Neural progenitor cell (in vitro differentiated cells): ENCODE measurements at regions not wholly inside any gene's neighbourhood (a gene's known extent, or its start where the extent isn't known, plus 50 kb on each side); places are given as distances from the start of the nearest gene placed in this dataset.

Experiments used
- DNase-seq: peaks from one replicate; pipeline ENCODE4 v3.0.0-alpha.2; 2016; ENCODE audit warnings: low spot score
- H2AFZ ChIP-seq: fragments of 200-600 bp; sonication (generic); replicated peaks from 2 replicates; pipeline ENCODE4 v1.6.1; 2016; ENCODE audit warnings: antibody characterized with exemption
- H3F3A ChIP-seq: fragments of 200-600 bp; sonication (generic); 2 replicates; pipeline ENCODE4 v1.6.1; 2016; ENCODE audit warnings: antibody characterized with exemption, low read depth
- H3K27ac ChIP-seq: fragments of 200-600 bp; sonication (generic); 2 replicates; pipeline ENCODE4 v1.5.1; 2016; ENCODE audit warnings: mild to moderate bottlenecking
- H3K27me3 ChIP-seq: fragments of 200-600 bp; sonication (generic); 2 replicates; pipeline ENCODE4 v1.6.1; 2016; ENCODE audit warnings: mild to moderate bottlenecking, moderate library complexity
- H3K36me3 ChIP-seq: fragments of 200-600 bp; sonication (generic); 2 replicates; pipeline ENCODE4 v1.5.1; 2016
- H3K4me1 ChIP-seq: fragments of 200-600 bp; sonication (generic); 2 replicates; pipeline ENCODE4 v1.6.1; 2016; ENCODE audit warnings: mixed run types
- H3K4me2 ChIP-seq: fragments of 200-600 bp; sonication (generic); 2 replicates; pipeline ENCODE4 v1.6.1; 2016
- H3K4me3 ChIP-seq: fragments of 200-600 bp; sonication (generic); 2 replicates; pipeline ENCODE4 v1.5.1; 2016
- H3K79me2 ChIP-seq: fragments of 200-600 bp; sonication (generic); 2 replicates; pipeline ENCODE4 v1.6.1; 2016; ENCODE audit warnings: low read depth
- H3K9ac ChIP-seq: fragments of 200-600 bp; sonication (generic); 2 replicates; pipeline ENCODE4 v1.6.1; 2016
- H3K9me3 ChIP-seq: fragments of 200-600 bp; sonication (generic); 2 replicates; pipeline ENCODE4 v1.5.1; 2016; ENCODE audit warnings: low read depth
- H4K20me1 ChIP-seq: fragments of 200-600 bp; sonication (generic); 2 replicates; pipeline ENCODE4 v1.6.1; 2016; ENCODE audit warnings: low read depth
- H3K27ac Mint-ChIP-seq: 3 replicates; pipeline ENCODE4 v1.8.0; 2021; ENCODE audit warnings: mixed read lengths
- H3K27me3 Mint-ChIP-seq: 2 replicates; pipeline ENCODE4 v1.8.0; 2022; ENCODE audit warnings: low read depth, mild to moderate bottlenecking, inconsistent platforms, moderate library complexity, mixed read lengths; ENCODE audit not compliant: insufficient read depth
- H3K36me3 Mint-ChIP-seq: 3 replicates; pipeline ENCODE4 v1.8.0; 2021; ENCODE audit warnings: mixed read lengths
- H3K4me1 Mint-ChIP-seq: 3 replicates; pipeline ENCODE4 v1.8.0; 2021; ENCODE audit warnings: mixed read lengths
- H3K4me3 Mint-ChIP-seq: 3 replicates; pipeline ENCODE4 v1.8.0; 2021; ENCODE audit warnings: mild to moderate bottlenecking, moderate library complexity, mixed read lengths
- H3K9me3 Mint-ChIP-seq: 3 replicates; pipeline ENCODE4 v1.8.0; 2020; ENCODE audit warnings: mixed read lengths
- CTCF ChIP-seq: fragments of 200-600 bp; sonication (generic); IDR thresholded peaks from 2 replicates; pipeline ENCODE4 v1.5.1; 2017; ENCODE audit warnings: antibody characterized with exemption, mild to moderate bottlenecking
- EZH2 ChIP-seq: fragments of 200-600 bp; sonication (generic); IDR thresholded peaks from 2 replicates; pipeline ENCODE4 v1.6.1; 2017; ENCODE audit warnings: antibody characterized with exemption, mild to moderate bottlenecking, moderate library complexity
- EZH2phosphoT487 ChIP-seq: fragments of 200-600 bp; sonication (generic); IDR thresholded peaks from 2 replicates; pipeline ENCODE4 v1.6.1; 2017; ENCODE audit warnings: antibody characterized with exemption

DNA sequence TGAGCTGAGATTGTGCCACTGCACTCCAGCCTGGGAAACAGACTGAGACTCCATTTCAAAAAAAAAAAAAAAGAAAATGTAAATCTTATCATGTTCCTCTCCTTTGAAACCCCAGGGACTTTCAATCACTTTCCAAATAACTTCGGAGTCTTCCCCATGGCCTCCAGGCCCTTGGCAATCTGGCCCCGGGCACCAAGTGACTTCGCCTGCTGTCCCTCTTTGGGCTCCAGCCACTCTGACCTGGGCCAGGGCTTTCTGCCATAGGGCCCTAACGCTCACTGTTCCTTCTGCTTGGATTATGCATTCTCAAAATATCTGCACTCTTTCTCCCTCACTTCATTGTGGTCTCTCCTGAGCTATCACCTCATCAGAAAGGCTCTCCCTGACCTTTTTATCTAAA is 260.9 kb downstream of the KLF13 start:
- DNase-seq: no peak
- H3K4me1 Mint-ChIP-seq: no peaks in the 10 kb centered on the region
- TF ChIP-seq EZH2 (no peak), EZH2phosphoT487 (no peak)
- Histone ChIP-seq H3K27ac (no peak overlapping the region), H3K4me2 (no peak overlapping the region), H3K9ac (no peak overlapping the region), H2AFZ (no peak overlapping the region), H3K4me3 (no peak overlapping the region), H3K79me2 (no peaks in the 10 kb centered on the region), H3K27me3 (no peaks in the 10 kb centered on the region), H3K9me3 (no peaks in the 10 kb centered on the region), H3K36me3 (no peaks in the 10 kb centered on the region), H4K20me1 (no peaks in the 10 kb centered on the region), H3F3A (no peaks in the 10 kb centered on the region), H3K4me1 (no peaks in the 10 kb centered on the region)
- H3K36me3 Mint-ChIP-seq: no peaks in the 10 kb centered on the region
- H3K9me3 Mint-ChIP-seq: peaks cover 7% of the 10 kb centered on the region
- H3K27ac Mint-ChIP-seq: no peak overlapping the region
- H3K27me3 Mint-ChIP-seq: no peaks in the 10 kb centered on the region
- no peak overlapping the region for H3K4me3 Mint-ChIP-seq

- H3K4me2 ChIP-seq: no peak overlapping the region
These were observed 264.0 kb downstream of the KLF13 start for GRCh38 chr15:31590609-31591008.

DNA sequence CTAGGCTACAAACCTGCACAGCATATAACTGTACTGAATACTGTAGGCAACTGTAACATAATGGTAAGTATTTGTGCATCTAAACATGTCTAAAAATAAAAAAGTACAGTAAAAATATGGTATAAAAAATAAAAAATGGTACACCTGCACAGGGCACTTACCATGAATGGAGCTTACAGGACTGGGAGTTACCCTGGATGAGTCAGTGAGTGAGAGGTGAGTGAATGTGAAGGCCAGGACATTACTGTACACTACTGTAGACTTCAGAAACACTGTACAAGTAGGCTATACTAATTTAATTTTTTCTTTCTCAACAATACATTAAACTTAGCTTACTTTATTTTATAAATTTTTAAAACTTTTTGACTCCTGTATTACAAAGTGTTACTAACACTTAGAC is 265.3 kb downstream of the KLF13 start:
- Histone ChIP-seq H2AFZ (no peak overlapping the region), H3K9me3 (no peaks in the 10 kb centered on the region), H3K27me3 (no peaks in the 10 kb centered on the region), H3K4me1 (no peaks in the 10 kb centered on the region), H4K20me1 (no peaks in the 10 kb centered on the region), H3F3A (no peaks in the 10 kb centered on the region), H3K79me2 (no peaks in the 10 kb centered on the region), H3K27ac (no peak overlapping the region), H3K4me3 (no peak overlapping the region), H3K36me3 (no peaks in the 10 kb centered on the region), H3K9ac (no peak overlapping the region), H3K4me2 (no peak overlapping the region)
- Mint-ChIP-seq H3K4me1 (no peaks in the 10 kb centered on the region), H3K27me3 (no peaks in the 10 kb centered on the region), H3K27ac (no peak overlapping the region), H3K9me3 (no peaks in the 10 kb centered on the region), H3K36me3 (no peaks in the 10 kb centered on the region), H3K4me3 (no peak overlapping the region)
- no peak for DNase-seq
- TF ChIP-seq CTCF (no peak), EZH2phosphoT487 (no peak), EZH2 (no peak)

More at GRCh38 chr15:31590609-31591008, 264.0 kb downstream of the KLF13 start:
- no peaks in the 10 kb centered on the region for H3K36me3 ChIP-seq
- H3F3A ChIP-seq: no peaks in the 10 kb centered on the region
- H3K4me1 ChIP-seq: no peaks in the 10 kb centered on the region
- H3K27ac Mint-ChIP-seq: no peak overlapping the region
- no peaks in the 10 kb centered on the region for H4K20me1 ChIP-seq
- H3K4me3 Mint-ChIP-seq: no peak overlapping the region
- no peak overlapping the region for H2AFZ ChIP-seq
- no peak for TF ChIP-seq EZH2
- no peak for TF ChIP-seq EZH2phosphoT487
- no peaks in the 10 kb centered on the region for H3K79me2 ChIP-seq
- H3K27me3 ChIP-seq: no peaks in the 10 kb centered on the region
- no peaks in the 10 kb centered on the region for H3K9me3 Mint-ChIP-seq
- no peaks in the 10 kb centered on the region for H3K36me3 Mint-ChIP-seq
- H3K4me1 Mint-ChIP-seq: no peaks in the 10 kb centered on the region
- H3K9ac ChIP-seq: no peak overlapping the region
- H3K9me3 ChIP-seq: no peaks in the 10 kb centered on the region
- no peak overlapping the region for H3K27ac ChIP-seq
- no peak for DNase-seq
- no peak overlapping the region for H3K4me3 ChIP-seq
- H3K27me3 Mint-ChIP-seq: no peaks in the 10 kb centered on the region

GRCh38 chr15:31597466-31597865 is 270.8 kb downstream of the KLF13 start:
- H3K4me3 ChIP-seq: no peak overlapping the region
- no peak overlapping the region for H3K27ac Mint-ChIP-seq
- H3K27ac ChIP-seq: no peak overlapping the region
- no peak for DNase-seq
- no peak overlapping the region for H3K4me3 Mint-ChIP-seq
- no peaks in the 10 kb centered on the region for H3K27me3 Mint-ChIP-seq
- peaks cover 12% of the 10 kb centered on the region for H3K4me1 Mint-ChIP-seq
- no peaks in the 10 kb centered on the region for H3K36me3 ChIP-seq
- H3K9ac ChIP-seq: no peak overlapping the region
- H3K9me3 ChIP-seq: no peaks in the 10 kb centered on the region
- H3K4me2 ChIP-seq: no peak overlapping the region
- H4K20me1 ChIP-seq: no peaks in the 10 kb centered on the region
- TF ChIP-seq CTCF (no peak), EZH2 (no peak), EZH2phosphoT487 (no peak)
- no peaks in the 10 kb centered on the region for H3K79me2 ChIP-seq
- no peak overlapping the region for H2AFZ ChIP-seq
- no peaks in the 10 kb centered on the region for H3K4me1 ChIP-seq
- peaks cover 2% of the 10 kb centered on the region for H3K9me3 Mint-ChIP-seq
- no peaks in the 10 kb centered on the region for H3K27me3 ChIP-seq
- H3F3A ChIP-seq: no peaks in the 10 kb centered on the region
- no peaks in the 10 kb centered on the region for H3K36me3 Mint-ChIP-seq
